GM19372 (cell line): ENCODE measurements at regions not wholly inside any gene's neighbourhood (a gene's known extent, or its start where the extent isn't known, plus 50 kb on each side); places are given as distances from the start of the nearest gene placed in this dataset.

ENCODE experiments used
- ATAC-seq: cut with Tn5 transposase; IDR thresholded peaks from one replicate; pipeline ENCODE4 v1.9.1; 2021; ENCODE audit warnings: mild to moderate bottlenecking, low read depth, moderate library complexity; ENCODE audit not compliant: unreplicated experiment

DNA sequence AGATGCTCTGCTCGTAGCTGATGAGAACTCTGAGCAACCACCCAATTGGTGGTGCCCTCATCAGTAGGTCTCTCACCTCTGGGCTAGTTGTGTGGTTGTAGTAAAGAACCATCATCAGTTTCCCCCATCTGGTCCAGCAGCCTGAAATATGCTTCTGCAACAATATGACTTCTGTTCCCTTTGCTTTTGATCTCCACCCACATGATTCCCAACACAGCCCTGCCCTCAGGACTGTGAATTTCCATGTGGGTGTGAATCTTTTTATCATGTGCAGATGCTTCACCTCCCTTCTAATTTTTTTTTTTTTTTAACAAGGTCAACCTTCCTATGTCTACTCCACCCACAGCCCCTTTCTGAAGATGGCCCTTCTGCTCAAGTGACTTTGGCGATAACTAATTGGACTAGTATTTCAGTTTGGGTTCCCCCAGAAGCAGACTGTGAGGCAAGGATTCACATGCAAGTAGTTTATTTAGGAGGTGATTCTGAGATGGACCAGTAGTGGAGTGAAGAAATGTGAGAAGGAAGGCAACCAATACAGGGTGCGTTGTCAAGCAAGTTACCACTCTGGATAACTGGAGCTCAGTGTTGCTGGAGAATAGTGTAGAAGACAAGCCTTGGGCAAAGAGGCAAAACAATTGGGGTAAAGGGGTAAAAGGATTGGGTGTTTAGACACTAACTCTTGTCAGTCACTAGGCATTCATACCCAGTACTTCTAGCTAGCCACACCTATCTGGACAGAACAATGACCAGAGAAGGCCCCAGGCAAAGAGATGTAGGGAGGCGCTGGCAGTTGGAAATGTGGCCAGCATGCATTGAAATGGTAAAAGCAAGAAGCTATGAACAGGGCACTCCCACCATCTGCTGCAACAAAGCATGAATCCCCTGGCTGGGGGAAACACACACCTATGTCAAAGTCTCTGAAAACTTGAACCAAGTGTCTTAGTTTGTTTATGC lies 466.2 kb downstream of the BCOR start:
- ATAC-seq, result no peak

DNA sequence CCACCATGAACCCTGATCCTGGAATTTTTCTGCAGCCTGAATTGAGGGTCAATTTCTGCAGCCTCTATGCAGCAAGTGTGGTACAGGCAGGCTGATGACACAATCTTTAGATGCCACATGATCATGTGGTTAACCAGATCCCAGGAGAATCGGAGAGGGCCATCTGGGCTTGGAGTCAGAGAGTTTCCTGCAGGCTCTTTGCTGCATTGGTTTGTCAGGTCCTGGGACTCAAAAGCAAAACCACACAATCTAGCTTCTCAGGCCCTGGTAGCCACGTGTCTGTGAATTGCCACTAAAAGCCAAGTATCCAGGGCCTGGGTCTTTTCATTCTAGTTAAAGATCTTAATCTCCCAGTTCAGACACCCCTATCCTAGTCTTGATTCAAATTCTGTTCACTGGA lies 464.5 kb downstream of the BCOR start:
- no peak for ATAC-seq

DNA sequence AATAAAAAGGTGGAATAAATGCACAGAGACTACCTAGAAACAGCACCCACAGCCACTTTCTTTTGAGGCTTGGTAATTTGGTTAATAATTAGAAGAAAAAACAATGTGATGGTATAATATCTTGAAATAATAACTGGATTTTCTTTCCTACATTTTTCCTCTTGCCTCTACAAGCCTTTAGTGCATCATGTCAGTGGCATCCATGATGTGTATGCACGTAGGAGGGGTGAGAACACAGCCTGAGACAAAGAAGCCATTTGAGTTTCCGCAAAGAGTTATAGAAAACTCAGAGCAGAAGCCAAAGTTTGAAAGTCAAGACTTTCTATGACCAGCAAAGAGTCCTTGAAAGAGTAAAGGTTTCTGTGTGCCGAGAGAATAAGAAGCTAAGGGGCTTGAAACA lies 461.3 kb downstream of the BCOR start:
- no peak for ATAC-seq

DNA sequence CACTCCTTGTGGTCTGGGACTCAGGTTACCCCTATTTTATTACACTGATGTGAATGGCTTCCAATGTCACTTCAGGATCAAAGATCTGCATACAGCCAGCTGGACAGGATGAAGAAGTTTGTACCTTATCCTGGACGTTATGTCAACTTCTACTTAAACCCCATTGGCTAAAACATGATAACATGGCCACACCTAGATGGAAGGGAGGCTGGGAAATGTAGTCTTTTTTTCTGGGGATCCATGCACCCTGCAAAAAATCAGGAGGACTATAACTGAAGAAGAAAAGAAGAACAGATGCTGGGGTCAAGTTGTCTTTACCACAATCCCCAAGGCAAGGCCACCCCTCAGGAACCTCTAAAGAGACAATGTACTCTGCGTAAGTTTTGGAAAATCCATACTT lies 459.2 kb downstream of the BCOR start:
- ATAC-seq, result no peak

DNA sequence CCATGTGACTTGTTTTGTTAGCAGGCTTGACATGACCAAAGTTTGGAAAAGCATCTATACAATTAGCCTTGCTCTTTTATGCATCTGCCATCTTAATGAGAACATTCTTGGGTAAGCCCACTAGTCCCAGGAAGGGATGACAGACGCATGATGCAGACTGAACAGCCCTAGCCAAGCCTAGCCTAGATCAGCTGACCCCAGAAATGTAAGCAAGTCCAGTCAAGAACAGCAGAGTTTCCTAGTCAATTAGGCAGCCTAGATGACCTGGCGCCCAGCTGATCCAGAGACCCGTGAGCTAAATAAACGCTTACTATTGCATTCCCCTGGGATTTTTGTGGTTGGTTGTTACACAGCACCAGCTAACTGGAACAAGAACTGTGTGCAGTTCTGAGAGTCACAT lies 457.9 kb downstream of the BCOR start:
- ATAC-seq, result no peak

DNA sequence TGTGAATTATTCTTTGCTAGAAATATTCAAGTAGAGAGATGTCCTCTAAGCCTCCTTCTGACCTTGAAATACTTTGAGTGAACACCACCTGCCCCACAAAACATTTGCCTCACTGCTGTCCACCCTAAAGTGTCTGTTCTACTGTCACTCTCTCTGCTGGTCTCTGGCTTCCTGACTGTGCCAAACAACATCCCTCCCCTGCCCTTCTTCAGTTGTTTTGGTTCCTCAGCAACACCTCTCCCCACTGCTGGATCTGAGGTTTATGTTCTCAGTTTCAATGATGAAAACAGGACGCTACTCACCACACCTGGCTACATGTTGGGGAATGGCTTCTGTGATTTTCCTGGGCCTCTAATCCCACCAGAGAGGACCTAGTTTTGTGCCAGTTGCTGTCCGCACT lies 456.9 kb downstream of the BCOR start:
- ATAC-seq, result no peak

DNA sequence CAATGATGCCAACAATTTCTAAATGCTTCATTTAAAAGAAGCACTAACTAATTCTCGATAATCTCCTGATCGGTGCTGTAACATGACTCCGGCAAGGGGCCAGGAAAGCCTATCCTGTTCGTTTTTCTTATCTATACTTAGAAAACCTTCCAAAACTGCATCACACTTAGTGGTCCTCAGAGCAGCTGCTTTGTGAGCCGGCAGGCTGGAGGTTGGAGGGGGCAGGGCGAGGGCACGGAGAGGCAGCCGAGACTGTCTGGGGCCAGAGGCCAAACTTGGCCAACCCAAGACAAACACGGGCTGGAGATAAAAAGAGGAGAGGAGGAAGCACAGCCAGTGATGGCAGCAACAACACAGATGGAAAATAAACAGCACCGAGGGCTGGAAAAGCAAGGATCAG lies 455.7 kb downstream of the BCOR start:
- no peak for ATAC-seq

DNA sequence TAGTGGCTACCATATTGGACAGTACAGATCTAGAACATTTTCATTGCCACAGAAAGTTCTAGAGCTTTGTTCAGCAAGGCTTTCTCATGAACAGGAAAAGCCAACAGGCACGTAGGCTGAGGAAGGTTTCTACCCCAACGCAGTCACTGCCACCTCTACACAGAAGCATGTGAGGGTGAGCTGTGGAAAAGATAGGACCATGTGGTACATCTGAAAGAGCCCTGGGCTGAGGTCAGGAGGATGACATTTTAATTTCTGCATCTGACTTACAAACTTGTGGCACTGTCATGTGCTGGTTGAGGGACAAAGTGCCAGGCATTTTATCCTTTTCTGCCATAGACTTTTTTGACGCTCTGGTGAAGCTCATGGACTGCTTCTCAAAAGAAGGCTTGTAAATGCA lies 454.2 kb downstream of the BCOR start:
- ATAC-seq, result no peak

DNA sequence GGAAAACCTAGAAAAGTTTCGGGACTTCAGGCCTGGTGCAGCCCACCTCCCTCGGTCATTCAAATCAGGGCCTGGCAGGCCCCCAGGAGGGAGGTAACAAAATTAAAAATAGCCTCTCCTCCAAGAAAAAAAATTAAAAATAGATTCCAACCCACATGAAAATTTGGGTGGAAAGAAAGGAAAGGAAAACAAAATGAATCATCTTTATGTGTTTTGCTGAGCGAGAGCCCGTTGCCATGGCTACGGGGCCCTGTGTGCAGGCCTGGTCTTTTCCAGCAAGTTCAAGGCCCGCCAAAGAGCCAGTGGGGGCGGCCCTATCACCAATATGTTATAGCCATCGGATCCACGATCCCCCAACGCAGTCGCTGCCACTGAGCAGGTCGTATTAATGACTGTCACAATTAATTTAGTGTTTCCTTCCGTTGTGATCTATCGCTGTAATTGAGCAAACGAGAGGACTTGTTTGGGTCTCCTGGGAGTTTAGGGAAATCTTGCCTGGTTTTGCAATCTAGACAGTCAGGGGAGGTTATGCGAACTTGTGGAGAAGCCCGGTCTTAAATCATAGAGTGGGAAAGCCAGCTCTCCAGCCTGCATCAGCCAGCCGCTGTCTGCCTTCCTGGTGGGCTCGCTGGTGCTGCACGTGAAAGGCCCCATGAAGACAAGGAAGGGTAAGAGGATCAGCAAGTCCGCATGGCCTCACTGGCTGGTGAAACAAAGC lies 452.4 kb downstream of the BCOR start:
- ATAC-seq, result no peak

DNA sequence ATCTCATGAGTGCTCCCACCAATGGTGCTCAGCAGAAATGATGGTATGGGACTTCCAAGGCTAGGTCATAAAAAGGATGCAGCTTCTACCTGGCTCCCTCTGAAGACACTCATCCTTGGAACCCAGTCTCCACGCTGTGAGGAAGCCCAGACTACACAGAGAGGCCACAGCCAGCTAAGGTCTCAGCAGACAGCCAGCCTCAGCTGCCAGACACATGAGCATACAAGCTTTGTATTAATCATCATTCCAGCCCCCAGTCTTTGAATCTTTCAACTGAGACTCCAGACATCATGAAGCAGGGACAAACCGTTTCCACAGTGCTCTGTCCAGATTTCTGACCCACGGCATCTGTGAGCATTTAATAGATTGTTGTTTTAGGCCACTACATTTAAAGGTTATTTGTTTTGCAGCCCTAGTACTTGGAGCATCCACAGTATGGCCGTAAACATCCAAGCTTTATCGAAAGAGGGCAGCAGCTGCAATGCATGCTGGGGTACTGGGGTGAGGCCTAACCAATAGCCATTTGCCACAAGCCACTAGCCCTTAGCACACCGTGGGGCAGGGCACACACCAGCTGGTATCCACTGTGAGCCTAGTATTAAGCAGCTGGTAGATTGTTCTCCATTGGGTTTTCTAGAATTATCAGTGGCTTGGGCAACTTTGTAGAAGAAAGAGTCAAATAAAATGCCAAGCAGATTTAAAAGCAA lies 449.1 kb downstream of the BCOR start:
- ATAC-seq, result no peak

DNA sequence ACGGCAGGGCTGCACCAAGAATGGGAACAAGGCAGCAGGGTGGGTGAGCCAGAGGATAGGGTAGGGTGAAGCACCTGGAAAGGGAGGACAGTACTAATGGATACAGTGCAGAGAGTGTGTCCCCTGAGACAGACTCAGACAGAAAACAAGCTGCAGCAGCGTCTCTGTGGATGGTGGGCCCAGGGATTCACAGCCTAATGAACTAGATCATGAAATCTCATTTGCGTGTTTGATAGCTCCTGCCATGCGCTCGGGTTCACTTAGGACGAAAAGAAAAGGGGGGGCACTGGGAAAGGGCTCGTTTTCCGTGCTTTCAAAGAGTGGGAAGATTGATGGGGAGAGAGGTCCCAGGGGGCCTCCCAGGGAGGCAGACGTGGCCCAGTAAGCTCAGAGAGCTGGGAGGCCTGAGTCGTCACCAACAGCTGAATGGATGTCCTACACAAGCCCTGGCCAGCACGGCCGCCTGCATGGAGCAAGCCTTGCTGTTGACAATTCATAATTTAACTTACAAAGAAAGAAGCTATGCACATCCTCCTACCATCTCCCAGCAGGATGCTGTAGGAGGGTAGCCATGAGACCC lies 446.9 kb downstream of the BCOR start:
- ATAC-seq, result no peak

DNA sequence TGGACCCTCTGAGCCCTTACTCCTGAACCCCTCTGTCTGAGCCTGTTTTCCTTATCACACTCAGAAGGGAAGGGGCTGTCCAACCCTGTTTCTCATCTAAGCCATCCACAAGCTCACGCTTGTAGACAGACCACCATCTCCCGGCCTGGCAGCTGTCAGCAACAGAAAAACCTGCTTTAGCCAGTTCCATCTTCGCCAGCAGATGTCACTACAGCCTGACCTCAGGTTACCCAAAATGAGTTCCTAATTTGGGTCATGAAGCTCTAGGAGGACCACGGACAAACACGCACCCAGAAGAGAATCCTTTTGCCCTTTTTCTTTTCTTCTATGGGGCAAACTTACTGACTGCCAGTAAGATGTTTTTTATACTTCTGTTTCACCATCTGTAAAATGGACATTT lies 445.4 kb downstream of the BCOR start:
- no peak for ATAC-seq

DNA sequence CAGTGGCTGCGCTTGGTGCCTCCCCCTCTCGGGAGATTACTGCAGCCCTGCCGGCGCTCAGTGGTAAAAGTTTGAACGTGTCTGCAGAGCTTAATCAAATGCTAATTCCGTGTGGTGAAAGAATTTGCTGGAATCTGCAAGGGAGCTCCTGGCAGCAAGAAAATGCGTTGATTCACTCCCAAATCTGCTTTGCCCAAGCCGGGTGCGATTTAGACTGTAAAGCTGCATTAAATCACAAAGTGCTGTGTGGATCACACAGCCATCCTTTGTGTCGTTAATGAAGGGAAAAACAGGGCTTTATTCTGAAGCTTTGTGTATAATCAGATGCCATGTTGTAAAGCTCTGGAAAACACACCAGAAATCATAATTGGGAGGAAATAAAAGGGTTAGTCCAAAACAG lies 444.1 kb downstream of the BCOR start:
- ATAC-seq, result no peak

DNA sequence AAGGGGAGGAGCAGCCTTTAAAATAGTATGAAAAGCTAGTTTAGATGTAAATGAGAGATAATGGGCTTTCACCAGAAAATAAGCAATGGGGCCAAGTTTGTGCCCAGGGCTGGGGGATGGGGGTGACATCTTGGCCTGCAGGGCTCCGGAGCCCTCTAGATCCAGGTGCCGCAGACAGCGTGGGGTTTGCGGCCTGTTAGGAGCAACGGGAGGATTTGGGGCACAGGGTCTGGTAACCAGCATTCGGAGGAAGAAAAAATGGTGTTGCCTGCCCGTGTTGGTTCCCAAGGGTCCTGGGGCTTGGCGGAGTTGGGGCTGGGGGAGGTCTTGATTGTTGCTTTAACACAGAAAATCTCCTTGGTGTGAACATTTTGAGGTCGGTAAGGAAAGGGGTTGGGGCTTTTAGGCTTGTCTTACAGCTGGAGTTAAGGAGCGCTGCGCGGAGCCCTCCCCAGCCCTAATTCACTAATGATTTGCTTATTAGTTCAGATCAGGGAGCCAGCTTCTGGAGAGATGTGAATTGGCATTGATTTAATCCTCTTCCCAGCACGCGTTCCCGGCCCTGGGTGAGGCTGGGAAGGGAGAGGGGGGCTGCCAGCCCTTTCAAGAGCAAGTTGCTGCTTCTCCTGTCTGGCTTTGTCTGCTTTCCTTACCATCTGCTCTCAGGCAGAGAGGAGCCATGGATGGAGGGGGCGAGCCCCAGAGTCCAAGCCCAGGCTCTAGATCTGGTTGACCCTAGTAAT lies 443.4 kb downstream of the BCOR start:
- ATAC-seq, result no peak

DNA sequence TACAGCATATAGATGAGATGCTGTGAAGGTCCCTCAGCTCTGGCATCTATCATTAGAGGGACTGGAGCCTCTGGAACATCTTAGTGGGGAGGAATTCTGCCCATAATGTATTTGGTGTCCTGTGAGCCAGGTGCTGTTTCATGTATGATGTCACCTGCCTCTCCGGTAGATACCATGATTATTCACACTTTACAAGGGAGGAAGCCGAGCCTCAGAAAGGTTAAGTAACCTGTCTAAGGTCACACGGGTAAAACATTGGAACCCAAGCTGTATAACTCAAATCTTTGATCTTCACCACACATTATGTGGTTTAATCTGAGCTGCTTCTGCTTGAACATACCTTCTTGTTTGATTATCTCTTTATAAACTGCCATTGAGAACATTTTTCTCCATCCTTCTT lies 442.8 kb downstream of the BCOR start:
- no peak for ATAC-seq

DNA sequence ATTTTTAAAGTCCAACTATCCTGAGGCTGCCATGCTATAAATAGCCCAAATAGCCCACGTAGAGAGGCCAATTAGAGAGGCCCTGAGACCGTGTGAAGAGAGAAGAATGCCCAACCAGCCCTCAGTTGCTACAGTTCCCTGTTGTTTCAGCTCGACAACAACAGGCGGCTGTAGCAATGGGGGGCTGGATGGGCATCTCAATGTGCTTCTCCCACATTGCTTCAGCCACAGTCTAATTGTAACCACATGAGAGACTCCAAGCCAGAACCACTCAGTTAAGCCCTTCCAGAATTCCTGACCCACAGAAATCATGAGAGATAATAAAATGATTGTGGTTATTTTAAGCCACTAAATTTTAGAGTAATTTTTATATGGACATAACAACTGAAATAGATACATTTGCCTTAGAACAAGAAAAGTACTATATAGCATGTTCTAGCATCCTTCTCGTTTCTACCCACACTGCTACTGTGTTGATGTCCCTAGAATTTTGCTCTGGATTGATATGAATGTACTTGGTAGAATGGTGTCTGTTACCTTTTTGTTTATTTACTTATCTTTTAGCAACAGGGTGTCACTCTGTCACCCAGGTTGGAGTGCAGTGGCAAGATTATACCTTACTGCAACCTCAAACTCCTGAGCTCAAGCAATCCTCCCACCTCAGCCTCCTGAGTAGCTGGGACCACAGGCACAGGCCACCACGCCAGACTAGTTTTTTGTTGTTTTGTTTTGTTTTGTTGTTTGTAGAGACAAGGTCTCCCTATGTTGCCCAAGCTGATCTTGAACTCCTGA lies 436.4 kb downstream of the BCOR start:
- ATAC-seq, result no peak

DNA sequence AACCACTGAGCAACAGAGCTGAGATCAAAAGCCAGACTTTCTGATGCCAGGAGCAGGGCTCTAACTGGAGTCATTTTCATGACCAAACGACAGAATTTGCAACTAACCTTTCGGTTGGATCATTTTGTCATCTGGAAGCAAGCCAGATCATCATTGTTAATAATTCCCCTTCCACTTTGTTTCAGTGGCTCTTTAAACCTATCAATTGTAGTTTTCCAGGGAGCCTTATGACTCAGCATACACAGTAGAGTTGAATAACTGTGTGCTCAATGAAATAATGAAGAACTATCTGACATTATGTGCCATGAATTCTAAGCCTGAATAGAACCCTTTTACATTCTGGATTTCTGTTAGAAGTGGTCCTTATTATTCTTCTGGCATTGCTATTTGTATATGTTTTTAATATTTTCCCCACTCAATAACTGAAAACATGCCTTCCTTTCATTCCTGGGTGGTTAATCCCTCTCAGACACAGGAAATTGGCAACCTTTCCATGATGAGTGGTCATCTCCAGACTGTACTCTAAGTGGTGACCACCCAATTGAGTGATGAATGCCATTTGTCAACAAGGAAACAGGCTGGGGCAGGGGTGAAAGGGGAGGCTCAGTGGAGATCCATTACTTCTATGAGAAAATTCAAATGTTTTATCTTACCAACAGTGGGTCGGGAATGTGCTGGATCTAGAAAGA lies 431.8 kb downstream of the BCOR start:
- ATAC-seq, result no peak

DNA sequence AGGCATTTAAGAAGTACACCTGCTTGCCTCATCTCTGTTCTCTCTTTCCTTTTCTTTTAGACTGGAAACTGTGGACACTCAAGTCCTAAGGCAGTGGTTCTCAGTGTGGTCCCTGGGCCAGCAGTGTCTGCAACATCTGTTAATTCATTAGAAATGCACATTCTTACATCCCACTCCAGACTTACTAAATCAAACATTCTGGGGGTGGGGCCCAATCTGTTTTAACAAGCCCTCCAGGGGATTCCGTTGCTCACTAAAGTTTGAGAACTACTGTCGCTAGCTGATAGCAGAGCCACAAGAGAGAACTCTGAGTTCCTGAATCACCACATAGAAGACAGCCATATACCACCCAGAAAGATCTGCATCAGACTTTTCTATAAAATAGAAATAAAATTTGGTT lies 430.6 kb downstream of the BCOR start:
- no peak for ATAC-seq
